ENCODE measurements at regions not wholly inside any gene's neighbourhood (a gene's known extent, or its start where the extent isn't known, plus 50 kb on each side); places are given as distances from the start of the nearest gene placed in this dataset.

DNA sequence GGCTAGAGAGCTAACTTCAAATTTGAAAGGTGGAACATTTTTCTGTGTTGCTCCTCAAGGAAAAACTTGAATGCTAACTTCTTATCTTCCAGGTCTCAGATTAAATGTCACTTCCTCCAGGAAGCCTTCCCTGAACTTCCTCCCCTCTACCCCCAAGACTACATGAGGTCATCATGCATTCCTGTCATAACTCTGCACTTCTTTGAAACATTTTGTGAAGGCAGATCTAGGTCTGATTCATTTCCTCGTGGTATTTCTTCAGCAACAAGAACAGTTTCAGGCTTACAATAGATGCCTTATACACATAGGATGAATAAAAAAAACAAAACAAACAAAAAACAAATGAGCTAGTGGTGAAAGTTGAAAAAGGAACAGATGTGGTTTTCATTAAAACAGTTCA lies 97.1 kb upstream of the SRRM4 start:
- TF ChIP-seq POLR2AphosphoS5 (IDR thresholded peaks at IDR 0.05) (no peak), POLR2A (IDR thresholded peaks at IDR 0.05) (no peak)
- TF ChIP-seq, protein P1, sequence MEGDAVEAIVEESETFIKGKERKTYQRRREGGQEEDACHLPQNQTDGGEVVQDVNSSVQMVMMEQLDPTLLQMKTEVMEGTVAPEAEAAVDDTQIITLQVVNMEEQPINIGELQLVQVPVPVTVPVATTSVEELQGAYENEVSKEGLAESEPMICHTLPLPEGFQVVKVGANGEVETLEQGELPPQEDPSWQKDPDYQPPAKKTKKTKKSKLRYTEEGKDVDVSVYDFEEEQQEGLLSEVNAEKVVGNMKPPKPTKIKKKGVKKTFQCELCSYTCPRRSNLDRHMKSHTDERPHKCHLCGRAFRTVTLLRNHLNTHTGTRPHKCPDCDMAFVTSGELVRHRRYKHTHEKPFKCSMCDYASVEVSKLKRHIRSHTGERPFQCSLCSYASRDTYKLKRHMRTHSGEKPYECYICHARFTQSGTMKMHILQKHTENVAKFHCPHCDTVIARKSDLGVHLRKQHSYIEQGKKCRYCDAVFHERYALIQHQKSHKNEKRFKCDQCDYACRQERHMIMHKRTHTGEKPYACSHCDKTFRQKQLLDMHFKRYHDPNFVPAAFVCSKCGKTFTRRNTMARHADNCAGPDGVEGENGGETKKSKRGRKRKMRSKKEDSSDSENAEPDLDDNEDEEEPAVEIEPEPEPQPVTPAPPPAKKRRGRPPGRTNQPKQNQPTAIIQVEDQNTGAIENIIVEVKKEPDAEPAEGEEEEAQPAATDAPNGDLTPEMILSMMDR (IDR thresholded peaks at IDR 0.05 in 8 of 11, conservative IDR thresholded peaks at IDR 0.05 in 3 of 11): no peak

All from spleen (tissue), 7 donors.